ENCODE measurements at regions not wholly inside any gene's neighbourhood (a gene's known extent, or its start where the extent isn't known, plus 50 kb on each side); places are given as distances from the start of the nearest gene placed in this dataset.

DNA sequence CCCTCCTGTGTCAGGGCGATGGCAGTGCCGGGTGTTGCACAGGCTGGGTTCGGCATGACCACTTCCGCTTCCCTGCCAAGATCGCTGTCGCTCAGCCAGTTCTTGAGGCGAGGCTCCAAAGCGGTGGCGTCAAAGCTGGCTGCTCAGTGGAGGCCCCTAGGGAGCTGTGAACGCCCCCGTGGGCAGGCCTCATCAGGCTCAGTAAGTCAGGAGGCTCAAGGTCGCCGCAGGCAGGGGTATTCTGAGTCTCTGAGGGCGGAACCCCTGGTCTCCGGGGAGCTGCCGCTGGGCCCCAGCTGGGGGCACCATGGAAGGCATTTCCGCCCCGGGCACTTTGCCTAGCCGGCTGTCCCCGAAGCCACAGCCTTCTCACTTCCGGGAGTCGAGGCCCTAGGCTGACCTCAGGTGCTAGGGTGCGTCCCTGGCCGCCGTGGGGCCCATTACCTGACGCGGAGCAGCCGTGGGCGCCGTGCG, 210.4 kb downstream of the SOCS6 start:
- Histone ChIP-seq H3K36me3 (ENCODE audit: control insufficient read depth in 2 of 2, insufficient read depth in 2 of 2, low read length in 1 of 2) (no peaks in the 10 kb centered on the region), H3K4me3 (ENCODE audit: low read depth in 1 of 2, low read length in 2 of 2) (no peak overlapping the region), H3K9me3 (ENCODE audit: control insufficient read depth in 2 of 2, insufficient read depth in 1 of 2, low read depth in 1 of 2, low read length in 1 of 2) (peaks cover 0 to 2% of the 10 kb centered on the region in 2 donors), H3K27me3 (ENCODE audit: control insufficient read depth in 1 of 2, insufficient read depth in 2 of 2, low read length in 2 of 2) (no peaks in the 10 kb centered on the region), H3K4me1 (ENCODE audit: control insufficient read depth in 2 of 2, insufficient read depth in 2 of 2, low read length in 1 of 2) (no peaks in the 10 kb centered on the region), H3K27ac (ENCODE audit: low read depth in 2 of 2, low read length in 1 of 2) (no peak overlapping the region)
- WGBS, 2 donors = 81% methylated on average over 31 of the region's 31 CpGs

DNA sequence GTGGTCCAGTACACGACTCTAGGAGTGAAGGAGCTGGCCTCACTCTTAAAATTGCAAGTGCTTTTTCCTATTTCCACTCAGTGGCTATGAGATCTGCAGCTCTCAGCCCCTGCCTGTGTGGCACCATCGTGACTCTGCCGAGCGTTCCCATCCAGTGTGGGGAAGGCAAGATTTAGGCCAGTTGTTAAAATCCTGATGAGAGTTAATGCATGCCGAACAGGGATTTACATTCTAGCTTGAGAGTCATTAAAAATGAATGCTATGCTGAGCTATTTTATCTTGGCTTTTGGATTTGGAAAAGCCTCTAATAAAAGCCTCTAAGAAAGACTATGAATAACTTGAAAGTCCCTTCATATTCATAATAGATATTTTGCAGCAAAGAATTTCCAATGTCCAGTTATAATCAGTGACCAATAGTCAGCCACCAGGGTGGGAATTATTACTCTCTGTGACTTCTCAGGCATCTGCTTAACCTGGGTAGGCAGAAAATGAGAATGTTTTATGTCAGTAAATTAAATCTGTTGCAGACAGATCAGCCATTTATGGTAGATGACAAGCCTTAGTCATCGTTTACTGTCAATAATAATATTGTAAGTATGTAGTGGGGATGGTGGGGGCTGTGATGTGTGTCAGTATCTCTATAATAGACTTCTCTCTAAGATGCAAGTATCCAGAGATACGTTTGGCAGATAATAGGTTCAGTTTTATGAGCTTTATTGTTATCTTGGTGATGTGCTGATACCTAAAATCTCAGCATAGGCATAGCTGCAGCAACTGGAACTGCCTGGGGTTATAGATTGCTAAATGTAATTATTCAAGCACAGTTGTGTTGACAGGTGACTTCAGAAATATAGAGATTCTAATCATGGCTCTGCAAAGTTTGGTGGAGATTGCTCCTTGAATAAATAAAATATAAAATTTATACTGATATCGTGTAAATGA, 207.8 kb downstream of the SOCS6 start:
- H3K36me3 ChIP-seq (ENCODE audit: control insufficient read depth in 2 of 2, insufficient read depth in 2 of 2, low read length in 1 of 2) = no peaks in the 10 kb centered on the region
- H3K27me3 ChIP-seq (ENCODE audit: control insufficient read depth in 1 of 2, insufficient read depth in 2 of 2, low read length in 2 of 2) = no peaks in the 10 kb centered on the region
- no peak overlapping the region for H3K27ac ChIP-seq (ENCODE audit: low read depth in 2 of 2, low read length in 1 of 2)
- 71 to 73% methylated on average over 8 of the region's 8 CpGs for WGBS, 2 donors
- no peaks in the 10 kb centered on the region for H3K4me1 ChIP-seq (ENCODE audit: control insufficient read depth in 2 of 2, insufficient read depth in 2 of 2, low read length in 1 of 2)
- H3K9me3 ChIP-seq (ENCODE audit: control insufficient read depth in 2 of 2, insufficient read depth in 1 of 2, low read depth in 1 of 2, low read length in 1 of 2) = peaks cover 0 to 2% of the 10 kb centered on the region in 2 donors
- no peak overlapping the region for H3K4me3 ChIP-seq (ENCODE audit: low read depth in 1 of 2, low read length in 2 of 2)

DNA sequence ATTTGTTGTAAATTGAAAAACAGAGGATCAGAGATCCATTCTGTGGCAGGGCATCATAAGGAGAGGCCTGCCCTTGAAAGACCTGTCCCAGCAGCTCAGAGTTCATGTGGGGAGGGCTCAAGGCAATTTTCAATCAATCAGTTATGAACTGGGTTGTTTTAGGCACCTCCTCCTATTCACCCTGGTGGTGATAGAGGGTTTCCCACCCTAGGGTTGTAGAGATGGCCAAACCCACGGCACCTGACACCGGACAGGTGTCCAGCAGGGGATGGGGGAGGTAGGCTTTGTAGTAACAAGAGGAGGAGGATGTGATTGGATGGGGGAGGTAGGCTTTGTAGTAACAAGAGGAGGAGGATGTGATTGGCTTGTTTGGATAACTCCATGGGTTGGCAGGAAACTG, 205.7 kb downstream of the SOCS6 start:
- H3K4me1 ChIP-seq (ENCODE audit: control insufficient read depth in 2 of 2, insufficient read depth in 2 of 2, low read length in 1 of 2) = no peaks in the 10 kb centered on the region
- H3K4me3 ChIP-seq (ENCODE audit: low read depth in 1 of 2, low read length in 2 of 2) = no peak overlapping the region
- 79 to 83% methylated on average over 2 of the region's 2 CpGs for WGBS, 2 donors
- H3K36me3 ChIP-seq (ENCODE audit: control insufficient read depth in 2 of 2, insufficient read depth in 2 of 2, low read length in 1 of 2) = no peaks in the 10 kb centered on the region
- peaks cover 0 to 2% of the 10 kb centered on the region in 2 donors for H3K9me3 ChIP-seq (ENCODE audit: control insufficient read depth in 2 of 2, insufficient read depth in 1 of 2, low read depth in 1 of 2, low read length in 1 of 2)
- H3K27ac ChIP-seq (ENCODE audit: low read depth in 2 of 2, low read length in 1 of 2) = no peak overlapping the region
- no peaks in the 10 kb centered on the region for H3K27me3 ChIP-seq (ENCODE audit: control insufficient read depth in 1 of 2, insufficient read depth in 2 of 2, low read length in 2 of 2)

DNA sequence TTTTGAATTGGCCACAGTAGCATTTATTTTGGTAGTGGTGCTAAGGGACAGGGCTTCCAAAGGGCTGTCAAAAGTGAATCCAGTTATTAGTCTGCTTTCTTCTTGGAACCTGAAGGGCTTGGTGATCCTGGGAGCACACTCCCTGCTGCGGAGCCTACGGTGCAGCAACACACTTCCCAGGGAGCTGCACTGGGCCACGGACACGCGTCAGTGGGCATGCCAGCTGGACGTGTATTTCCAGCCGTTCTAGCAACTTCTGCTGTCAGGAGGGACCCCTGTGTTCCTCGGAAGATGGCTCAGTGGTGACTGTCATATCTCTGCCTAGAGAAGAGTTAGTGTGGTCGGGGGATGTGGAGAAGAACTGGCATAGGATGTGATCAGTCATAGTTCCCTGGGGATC, 204.6 kb downstream of the SOCS6 start:
- H3K36me3 ChIP-seq (ENCODE audit: control insufficient read depth in 2 of 2, insufficient read depth in 2 of 2, low read length in 1 of 2) = no peaks in the 10 kb centered on the region
- no peak overlapping the region for H3K4me3 ChIP-seq (ENCODE audit: low read depth in 1 of 2, low read length in 2 of 2)
- WGBS, 2 donors = 76 to 80% methylated on average over 9 of the region's 9 CpGs
- no peaks in the 10 kb centered on the region for H3K9me3 ChIP-seq (ENCODE audit: control insufficient read depth in 2 of 2, insufficient read depth in 1 of 2, low read depth in 1 of 2, low read length in 1 of 2)
- no peak overlapping the region for H3K27ac ChIP-seq (ENCODE audit: low read depth in 2 of 2, low read length in 1 of 2)
- H3K27me3 ChIP-seq (ENCODE audit: control insufficient read depth in 1 of 2, insufficient read depth in 2 of 2, low read length in 2 of 2) = no peaks in the 10 kb centered on the region
- no peaks in the 10 kb centered on the region for H3K4me1 ChIP-seq (ENCODE audit: control insufficient read depth in 2 of 2, insufficient read depth in 2 of 2, low read length in 1 of 2)

DNA sequence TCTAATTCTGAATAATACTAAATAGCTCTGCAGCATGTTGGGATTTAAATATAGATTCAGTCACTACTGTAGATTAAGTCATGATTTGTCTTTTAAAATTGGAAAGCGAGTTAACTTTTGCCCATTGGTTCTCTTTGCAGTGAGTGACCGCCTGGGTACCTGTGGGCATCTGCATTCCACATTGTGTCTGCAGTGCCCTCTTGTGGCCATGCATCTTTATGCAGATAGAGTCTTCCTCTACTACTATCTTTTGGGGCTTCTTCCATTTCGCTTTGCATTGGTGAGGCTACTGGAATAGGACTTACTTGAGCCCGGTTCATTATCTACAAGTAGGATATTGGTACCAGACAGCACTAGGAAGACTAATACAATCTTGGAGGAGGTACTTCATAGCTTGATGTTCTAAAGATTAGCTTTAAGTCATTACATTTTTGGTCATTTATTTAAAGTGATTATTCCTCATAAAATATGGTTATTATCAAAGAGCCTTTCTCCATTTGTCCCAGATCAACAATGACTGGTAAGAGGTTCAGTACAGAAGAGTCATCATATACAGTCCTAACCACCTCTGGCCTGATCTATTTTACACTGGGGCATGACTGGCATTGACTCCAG, 203.0 kb downstream of the SOCS6 start:
- Histone ChIP-seq H3K27me3 (ENCODE audit: control insufficient read depth in 1 of 2, insufficient read depth in 2 of 2, low read length in 2 of 2) (no peaks in the 10 kb centered on the region), H3K4me3 (ENCODE audit: low read depth in 1 of 2, low read length in 2 of 2) (no peak overlapping the region), H3K4me1 (ENCODE audit: control insufficient read depth in 2 of 2, insufficient read depth in 2 of 2, low read length in 1 of 2) (no peaks in the 10 kb centered on the region), H3K9me3 (ENCODE audit: control insufficient read depth in 2 of 2, insufficient read depth in 1 of 2, low read depth in 1 of 2, low read length in 1 of 2) (no peaks in the 10 kb centered on the region), H3K27ac (ENCODE audit: low read depth in 2 of 2, low read length in 1 of 2) (no peak overlapping the region), H3K36me3 (ENCODE audit: control insufficient read depth in 2 of 2, insufficient read depth in 2 of 2, low read length in 1 of 2) (no peaks in the 10 kb centered on the region)
- 61 to 65% methylated on average over 4 of the region's 4 CpGs for WGBS, 2 donors

DNA sequence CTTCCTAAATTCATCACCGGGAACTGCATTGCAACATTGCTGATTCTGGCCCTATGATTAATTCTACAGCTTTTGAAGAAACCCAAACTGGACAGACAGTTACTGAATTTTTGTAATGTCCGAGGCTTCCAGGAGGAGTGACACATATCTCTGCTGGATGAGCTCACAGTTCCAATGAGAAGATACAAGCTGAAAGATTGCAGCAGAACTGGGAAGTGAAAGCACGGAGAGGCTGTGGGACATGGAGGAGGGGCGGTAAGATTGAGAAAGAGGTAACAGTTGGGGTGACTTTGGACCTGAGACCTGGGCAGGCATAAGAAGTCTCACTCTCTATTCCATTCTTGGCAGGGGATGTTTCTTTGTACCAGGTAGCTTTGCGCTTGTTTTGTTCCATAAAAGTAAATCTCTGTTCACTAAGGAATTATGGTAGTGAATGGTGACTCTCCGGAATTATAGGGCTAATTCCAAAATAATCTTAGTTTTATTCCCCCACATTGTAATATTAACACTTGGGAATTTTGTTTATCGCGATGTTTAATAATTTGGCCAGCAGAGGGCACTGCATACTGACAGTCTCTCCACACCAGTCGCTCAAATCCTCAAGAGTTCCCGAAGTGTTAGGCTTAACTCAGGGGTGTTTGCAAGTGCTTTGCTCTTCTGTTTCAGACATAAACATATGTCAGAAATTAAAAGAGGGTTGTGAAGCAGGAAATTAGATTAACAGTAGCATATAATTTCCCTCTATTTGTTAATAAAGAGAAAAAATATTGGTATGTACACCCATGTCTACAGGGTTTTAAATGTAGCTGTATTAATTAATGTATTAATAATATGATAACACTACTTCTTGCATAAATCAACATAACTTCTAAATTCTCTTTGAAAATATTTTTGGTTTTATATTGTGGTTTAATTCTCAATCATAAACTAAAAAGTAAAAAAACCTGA, 201.4 kb downstream of the SOCS6 start:
- no peaks in the 10 kb centered on the region for H3K36me3 ChIP-seq (ENCODE audit: control insufficient read depth in 2 of 2, insufficient read depth in 2 of 2, low read length in 1 of 2)
- H3K4me3 ChIP-seq (ENCODE audit: low read depth in 1 of 2, low read length in 2 of 2) = no peak overlapping the region
- H3K27ac ChIP-seq (ENCODE audit: low read depth in 2 of 2, low read length in 1 of 2) = no peak overlapping the region
- WGBS, 2 donors = 18 to 20% methylated on average over 10 of the region's 10 CpGs
- no peaks in the 10 kb centered on the region for H3K27me3 ChIP-seq (ENCODE audit: control insufficient read depth in 1 of 2, insufficient read depth in 2 of 2, low read length in 2 of 2)
- H3K4me1 ChIP-seq (ENCODE audit: control insufficient read depth in 2 of 2, insufficient read depth in 2 of 2, low read length in 1 of 2) = no peaks in the 10 kb centered on the region
- no peaks in the 10 kb centered on the region for H3K9me3 ChIP-seq (ENCODE audit: control insufficient read depth in 2 of 2, insufficient read depth in 1 of 2, low read depth in 1 of 2, low read length in 1 of 2)

DNA sequence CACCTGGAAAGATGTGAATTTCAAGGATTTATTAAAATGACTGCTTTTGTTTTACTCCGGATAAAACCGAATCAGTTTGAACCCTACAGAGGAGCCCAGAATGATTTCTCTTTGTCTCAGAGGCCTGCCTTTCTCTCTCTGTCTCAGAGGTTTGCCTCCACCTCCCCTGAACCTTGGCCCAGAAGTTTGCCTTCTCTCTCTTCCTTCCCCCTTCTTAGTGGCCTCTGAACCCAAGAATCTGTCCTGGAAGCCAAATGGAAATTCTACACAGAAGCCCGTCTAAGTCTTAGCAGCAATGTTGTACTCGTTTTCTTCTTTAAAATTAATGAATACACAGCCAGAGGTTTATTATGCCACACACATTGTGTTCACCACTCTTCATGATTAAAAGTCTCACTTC, 200.7 kb downstream of the SOCS6 start:
- no peak overlapping the region for H3K4me3 ChIP-seq (ENCODE audit: low read depth in 1 of 2, low read length in 2 of 2)
- no peaks in the 10 kb centered on the region for H3K4me1 ChIP-seq (ENCODE audit: control insufficient read depth in 2 of 2, insufficient read depth in 2 of 2, low read length in 1 of 2)
- H3K27me3 ChIP-seq (ENCODE audit: control insufficient read depth in 1 of 2, insufficient read depth in 2 of 2, low read length in 2 of 2) = no peaks in the 10 kb centered on the region
- WGBS, 2 donors = 28 to 37% methylated on average over 4 of the region's 4 CpGs
- H3K27ac ChIP-seq (ENCODE audit: low read depth in 2 of 2, low read length in 1 of 2) = no peak overlapping the region
- no peaks in the 10 kb centered on the region for H3K36me3 ChIP-seq (ENCODE audit: control insufficient read depth in 2 of 2, insufficient read depth in 2 of 2, low read length in 1 of 2)
- no peaks in the 10 kb centered on the region for H3K9me3 ChIP-seq (ENCODE audit: control insufficient read depth in 2 of 2, insufficient read depth in 1 of 2, low read depth in 1 of 2, low read length in 1 of 2)

DNA sequence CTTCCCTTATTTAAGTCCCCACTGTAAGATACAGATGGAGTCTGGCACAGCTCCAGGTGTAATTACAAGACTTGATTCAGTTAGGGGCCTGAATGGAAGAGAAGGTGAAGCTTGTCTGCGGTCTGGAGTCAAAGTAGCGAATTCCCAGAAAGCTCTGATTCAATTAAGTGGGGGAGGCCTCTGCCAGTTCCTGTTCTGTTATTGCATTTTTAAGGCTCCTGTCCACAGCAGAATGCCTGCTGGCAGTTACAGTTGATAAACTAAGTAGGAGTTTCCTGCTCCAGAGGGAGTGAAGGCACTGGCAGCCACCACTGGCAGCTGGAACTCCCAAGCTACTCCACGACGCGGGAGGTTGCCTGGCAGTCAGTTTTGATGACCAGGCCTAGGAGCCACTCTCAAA, 181.1 kb downstream of the SOCS6 start:
- no peaks in the 10 kb centered on the region for H3K4me1 ChIP-seq (ENCODE audit: control insufficient read depth in 2 of 2, insufficient read depth in 2 of 2, low read length in 1 of 2)
- no peaks in the 10 kb centered on the region for H3K27me3 ChIP-seq (ENCODE audit: control insufficient read depth in 1 of 2, insufficient read depth in 2 of 2, low read length in 2 of 2)
- H3K9me3 ChIP-seq (ENCODE audit: control insufficient read depth in 2 of 2, insufficient read depth in 1 of 2, low read depth in 1 of 2, low read length in 1 of 2) = no peaks in the 10 kb centered on the region
- WGBS, 2 donors = 48 to 57% methylated on average over 5 of the region's 5 CpGs
- no peak overlapping the region for H3K27ac ChIP-seq (ENCODE audit: low read depth in 2 of 2, low read length in 1 of 2)
- H3K4me3 ChIP-seq (ENCODE audit: low read depth in 1 of 2, low read length in 2 of 2) = no peak overlapping the region
- no peaks in the 10 kb centered on the region for H3K36me3 ChIP-seq (ENCODE audit: control insufficient read depth in 2 of 2, insufficient read depth in 2 of 2, low read length in 1 of 2)

DNA sequence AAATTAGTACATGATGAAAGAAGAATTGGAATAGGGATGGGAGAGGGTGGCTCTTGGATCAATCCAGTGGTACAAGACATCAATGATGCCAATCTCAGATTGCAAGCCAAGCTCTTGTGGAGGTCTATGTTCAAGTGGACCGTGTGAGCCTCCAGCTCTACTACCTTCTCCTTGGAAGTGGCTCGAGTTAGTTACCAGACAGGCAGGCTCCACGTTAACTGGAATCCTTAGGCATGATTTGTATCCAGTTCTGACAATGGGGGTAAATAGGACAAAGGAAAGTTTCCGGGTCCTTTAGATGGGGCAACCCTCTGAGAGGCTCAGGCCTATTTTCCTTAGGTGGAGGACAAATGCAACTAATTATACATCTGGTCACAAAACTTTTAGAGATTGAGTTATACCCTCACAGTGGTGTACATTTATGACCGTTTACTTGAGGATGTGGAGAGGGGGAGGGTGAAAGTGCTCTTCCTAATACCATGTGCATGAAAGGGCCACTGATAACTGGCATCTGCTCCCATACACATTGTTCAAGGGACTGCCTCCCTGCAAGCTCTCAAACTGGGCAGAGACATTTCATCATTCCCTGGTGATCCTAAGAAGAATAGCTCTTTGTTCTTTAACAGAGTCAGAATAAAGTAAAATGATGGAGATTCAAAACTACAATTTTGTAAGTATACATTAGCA, 180.2 kb downstream of the SOCS6 start:
- Histone ChIP-seq H3K4me1 (ENCODE audit: control insufficient read depth in 2 of 2, insufficient read depth in 2 of 2, low read length in 1 of 2) (no peaks in the 10 kb centered on the region), H3K27ac (ENCODE audit: low read depth in 2 of 2, low read length in 1 of 2) (no peak overlapping the region), H3K27me3 (ENCODE audit: control insufficient read depth in 1 of 2, insufficient read depth in 2 of 2, low read length in 2 of 2) (no peaks in the 10 kb centered on the region), H3K36me3 (ENCODE audit: control insufficient read depth in 2 of 2, insufficient read depth in 2 of 2, low read length in 1 of 2) (no peaks in the 10 kb centered on the region), H3K4me3 (ENCODE audit: low read depth in 1 of 2, low read length in 2 of 2) (no peak overlapping the region), H3K9me3 (ENCODE audit: control insufficient read depth in 2 of 2, insufficient read depth in 1 of 2, low read depth in 1 of 2, low read length in 1 of 2) (no peaks in the 10 kb centered on the region)
- 79 to 80% methylated on average over 5 of the region's 5 CpGs for WGBS, 2 donors
